Neural cell (in vitro differentiated cells): ENCODE measurements at regions not wholly inside any gene's neighbourhood (a gene's known extent, or its start where the extent isn't known, plus 50 kb on each side); places are given as distances from the start of the nearest gene placed in this dataset.
A peak's percentile ranks its signal among the peaks of the same experiment; 100 is the strongest.

Source experiments
- H2AFZ ChIP-seq: fragments of 200-600, 300-800 bp; sonication (generic), shearing (Covaris generic); 2 replicates; pipeline ENCODE4 v1.6.0; 2014; ENCODE audit warnings: low read depth, mild to moderate bottlenecking, antibody characterized with exemption, low read length, moderate library complexity
- H3F3A ChIP-seq: fragments of 200-600 bp; shearing (Covaris generic); 2 replicates; pipeline ENCODE4 v1.6.1; 2016; ENCODE audit warnings: mild to moderate bottlenecking, moderate library complexity, mixed read lengths, antibody characterized with exemption, low read length; ENCODE audit not compliant: insufficient read depth, poor library complexity, severe bottlenecking
- H3K27ac ChIP-seq: fragments of 200-600, 300-800 bp; sonication (generic), shearing (Covaris generic); 2 replicates; pipeline ENCODE4 v1.5.1; 2014; ENCODE audit warnings: mild to moderate bottlenecking, low read length, moderate library complexity
- H3K27me3 ChIP-seq: fragments of 300-800, 200-600 bp; sonication (generic), shearing (Covaris generic); 2 replicates; pipeline ENCODE4 v1.6.0; 2014; ENCODE audit warnings: mild to moderate bottlenecking, low read depth, low read length, moderate library complexity; ENCODE audit not compliant: insufficient read depth
- H3K36me3 ChIP-seq: fragments of 300-800, 200-600 bp; sonication (generic), shearing (Covaris generic); 2 replicates; pipeline ENCODE4 v1.5.1; 2014; ENCODE audit warnings: mild to moderate bottlenecking, antibody characterized with exemption, low read length, moderate library complexity; ENCODE audit not compliant: insufficient read depth
- H3K4me2 ChIP-seq: fragments of 300-800, 200-600 bp; sonication (generic), shearing (Covaris generic); 2 replicates; pipeline ENCODE4 v1.6.0; 2014; ENCODE audit warnings: mild to moderate bottlenecking, low read length
- H3K4me3 ChIP-seq: fragments of 300-800, 200-600 bp; sonication (generic), shearing (Covaris generic); 2 replicates; pipeline ENCODE4 v1.5.1; 2014; ENCODE audit warnings: mild to moderate bottlenecking, low read length, moderate library complexity
- H3K79me2 ChIP-seq: fragments of 200-600 bp; shearing (Covaris generic); replicated peaks from 2 replicates; pipeline ENCODE4 v1.6.0; 2014; ENCODE audit warnings: mild to moderate bottlenecking, low read length, moderate library complexity; ENCODE audit not compliant: insufficient read depth
- H3K9ac ChIP-seq: fragments of 300-800, 200-600 bp; sonication (generic), shearing (Covaris generic); 2 replicates; pipeline ENCODE4 v1.6.1; 2016; ENCODE audit warnings: mild to moderate bottlenecking, low read length, mixed read lengths
- H3K9me2 ChIP-seq: fragments of 200-600 bp; shearing (Covaris generic); 2 replicates; pipeline ENCODE4 v1.6.1; 2016; ENCODE audit warnings: mild to moderate bottlenecking, low read length, mixed read lengths; ENCODE audit not compliant: insufficient read depth
- H3K9me3 ChIP-seq: fragments of 200-600, 300-800 bp; sonication (generic), shearing (Covaris generic); 2 replicates; pipeline ENCODE4 v1.6.1; 2016; ENCODE audit warnings: mild to moderate bottlenecking, mixed run types, low read length, moderate library complexity, mixed read lengths
- H4K20me1 ChIP-seq: fragments of 200-600 bp; shearing (Covaris generic); 2 replicates; pipeline ENCODE4 v1.6.1; 2016; ENCODE audit warnings: mild to moderate bottlenecking, mixed run types; ENCODE audit not compliant: insufficient read depth
- EP300 ChIP-seq: fragments of 450-650 bp; conservative IDR thresholded peaks from 2 replicates; pipeline ENCODE4 v1.6.1; 2014; ENCODE audit warnings: antibody characterized with exemption, mild to moderate bottlenecking, moderate library complexity; ENCODE audit not compliant: poor library complexity, severe bottlenecking
- EZH2 ChIP-seq: fragments of 200-600, 300-800 bp; shearing (Covaris generic), sonication (generic); IDR thresholded peaks from 2 replicates; pipeline ENCODE4 v1.6.1; 2014; ENCODE audit warnings: antibody characterized with exemption, low read length, borderline replicate concordance, mild to moderate bottlenecking; ENCODE audit not compliant: insufficient read depth, poor library complexity, severe bottlenecking
- MXI1 ChIP-seq: fragments of 450-650 bp; conservative IDR thresholded peaks from 2 replicates; pipeline ENCODE4 v1.6.1; 2014; ENCODE audit warnings: antibody characterized with exemption, mild to moderate bottlenecking; ENCODE audit not compliant: poor library complexity, severe bottlenecking
- POLR2AphosphoS5 ChIP-seq: IDR thresholded peaks from 2 replicates; pipeline ENCODE4 v1.6.1; 2012
- RAD21 ChIP-seq: fragments of 450-650 bp; conservative IDR thresholded peaks from 2 replicates; pipeline ENCODE4 v1.6.1; 2014; ENCODE audit warnings: antibody characterized with exemption, mild to moderate bottlenecking, moderate library complexity
- SMC3 ChIP-seq: fragments of 450-650 bp; conservative IDR thresholded peaks from 2 replicates; pipeline ENCODE4 v1.6.1; 2014; ENCODE audit warnings: antibody characterized with exemption, mild to moderate bottlenecking, moderate library complexity; ENCODE audit not compliant: poor library complexity
- TAF1 ChIP-seq: IDR thresholded peaks from 2 replicates; pipeline ENCODE4 v1.6.1; 2012; ENCODE audit warnings: low read depth
- TF ChIP-seq, protein P1 (sequence below): IDR thresholded peaks from 2 replicates; pipeline ENCODE4 v1.6.1; 2012; ENCODE audit warnings: borderline replicate concordance
- TF ChIP-seq, protein P2 (sequence below): fragments of 450-650 bp; IDR thresholded peaks from 2 replicates; pipeline ENCODE4 v1.5.1; 2014; ENCODE audit warnings: antibody characterized with exemption, mild to moderate bottlenecking, moderate library complexity; ENCODE audit not compliant: poor library complexity, severe bottlenecking

DNA sequence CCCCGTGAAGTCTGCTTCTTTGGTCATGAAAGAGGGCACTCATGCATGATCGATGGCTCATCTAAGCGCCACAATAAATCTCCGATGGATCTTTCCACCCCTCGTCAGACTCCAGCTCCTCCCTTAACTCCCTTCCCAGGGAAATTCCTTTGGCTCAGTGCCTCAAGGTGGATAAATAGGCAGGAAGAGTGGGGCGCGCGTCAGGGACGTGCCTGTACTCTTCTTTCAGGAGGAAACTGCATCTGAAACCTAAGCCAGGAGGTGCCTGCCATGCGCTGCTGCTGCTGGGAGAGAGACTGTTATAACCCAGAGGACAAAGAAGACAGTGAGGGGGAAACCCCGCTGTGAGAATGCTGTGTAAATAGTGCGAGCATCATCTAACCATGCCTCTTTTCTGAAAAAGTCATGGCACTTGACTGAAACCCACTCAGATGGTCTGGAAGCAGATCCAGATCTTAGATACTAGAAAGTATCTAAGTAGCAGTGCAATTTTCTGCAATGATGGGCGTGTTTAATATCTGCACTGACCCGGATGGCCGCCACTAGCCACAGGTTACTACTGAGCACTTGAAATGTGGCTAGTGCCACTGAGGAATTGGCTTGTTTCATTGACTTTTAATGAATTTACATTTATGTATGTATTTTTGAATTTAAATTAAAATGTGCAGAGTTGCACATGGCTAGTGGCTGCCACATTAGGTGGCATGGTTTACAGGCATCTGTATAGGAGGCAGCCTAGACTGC, 120.3 kb upstream of the BASP1 start:
- H3K36me3 ChIP-seq: no peaks in the 10 kb centered on the region
- H3K9me2 ChIP-seq: no peaks in the 10 kb centered on the region
- H3K79me2 ChIP-seq: no peaks in the 10 kb centered on the region
- H3K9me3 ChIP-seq: no peaks in the 10 kb centered on the region
- H3F3A ChIP-seq: no peaks in the 10 kb centered on the region
- TF ChIP-seq TAF1 (no peak), MXI1 (peak; percentile 17)
- TF ChIP-seq, protein P1, sequence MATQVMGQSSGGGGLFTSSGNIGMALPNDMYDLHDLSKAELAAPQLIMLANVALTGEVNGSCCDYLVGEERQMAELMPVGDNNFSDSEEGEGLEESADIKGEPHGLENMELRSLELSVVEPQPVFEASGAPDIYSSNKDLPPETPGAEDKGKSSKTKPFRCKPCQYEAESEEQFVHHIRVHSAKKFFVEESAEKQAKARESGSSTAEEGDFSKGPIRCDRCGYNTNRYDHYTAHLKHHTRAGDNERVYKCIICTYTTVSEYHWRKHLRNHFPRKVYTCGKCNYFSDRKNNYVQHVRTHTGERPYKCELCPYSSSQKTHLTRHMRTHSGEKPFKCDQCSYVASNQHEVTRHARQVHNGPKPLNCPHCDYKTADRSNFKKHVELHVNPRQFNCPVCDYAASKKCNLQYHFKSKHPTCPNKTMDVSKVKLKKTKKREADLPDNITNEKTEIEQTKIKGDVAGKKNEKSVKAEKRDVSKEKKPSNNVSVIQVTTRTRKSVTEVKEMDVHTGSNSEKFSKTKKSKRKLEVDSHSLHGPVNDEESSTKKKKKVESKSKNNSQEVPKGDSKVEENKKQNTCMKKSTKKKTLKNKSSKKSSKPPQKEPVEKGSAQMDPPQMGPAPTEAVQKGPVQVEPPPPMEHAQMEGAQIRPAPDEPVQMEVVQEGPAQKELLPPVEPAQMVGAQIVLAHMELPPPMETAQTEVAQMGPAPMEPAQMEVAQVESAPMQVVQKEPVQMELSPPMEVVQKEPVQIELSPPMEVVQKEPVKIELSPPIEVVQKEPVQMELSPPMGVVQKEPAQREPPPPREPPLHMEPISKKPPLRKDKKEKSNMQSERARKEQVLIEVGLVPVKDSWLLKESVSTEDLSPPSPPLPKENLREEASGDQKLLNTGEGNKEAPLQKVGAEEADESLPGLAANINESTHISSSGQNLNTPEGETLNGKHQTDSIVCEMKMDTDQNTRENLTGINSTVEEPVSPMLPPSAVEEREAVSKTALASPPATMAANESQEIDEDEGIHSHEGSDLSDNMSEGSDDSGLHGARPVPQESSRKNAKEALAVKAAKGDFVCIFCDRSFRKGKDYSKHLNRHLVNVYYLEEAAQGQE: peak; percentile 45
- H3K9ac ChIP-seq: no peak overlapping the region
- no peak overlapping the region for H3K4me2 ChIP-seq
- peak overlapping the region; percentile 21 for H3K4me3 ChIP-seq
- no peaks in the 10 kb centered on the region for H3K27me3 ChIP-seq
- H2AFZ ChIP-seq: peak overlapping the region; percentile 27
- H3K27ac ChIP-seq: peak overlapping the region; percentile 12
- H4K20me1 ChIP-seq: no peaks in the 10 kb centered on the region

DNA sequence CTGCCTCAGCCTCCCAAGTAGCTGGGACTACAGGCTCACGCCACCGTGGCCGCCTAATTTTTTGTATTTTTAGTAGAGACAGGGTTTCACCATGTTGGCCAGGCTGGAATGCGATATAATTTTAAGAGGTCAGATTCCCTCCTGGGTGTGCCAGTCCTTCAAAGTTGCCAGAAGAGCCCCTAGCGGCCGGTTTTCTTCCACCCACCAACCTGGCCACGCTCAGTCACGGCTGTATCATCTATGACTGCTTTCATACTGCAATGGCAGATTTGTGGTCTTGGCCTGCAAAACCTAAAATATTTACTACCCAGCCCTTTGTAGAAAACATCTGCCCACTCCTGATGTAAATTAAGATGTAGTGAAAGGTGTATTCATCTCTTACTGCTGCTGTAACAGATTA, 117.5 kb upstream of the BASP1 start:
- Histone ChIP-seq H3F3A (no peaks in the 10 kb centered on the region), H3K27ac (no peak overlapping the region), H2AFZ (no peak overlapping the region), H3K36me3 (no peaks in the 10 kb centered on the region), H3K79me2 (no peaks in the 10 kb centered on the region), H3K4me2 (no peak overlapping the region), H3K27me3 (no peaks in the 10 kb centered on the region), H3K9ac (no peak overlapping the region), H3K9me2 (no peaks in the 10 kb centered on the region), H4K20me1 (no peaks in the 10 kb centered on the region), H3K9me3 (no peaks in the 10 kb centered on the region), H3K4me3 (no peak overlapping the region)
- TF ChIP-seq TAF1 (no peak), EP300 (no peak), POLR2AphosphoS5 (no peak), RAD21 (no peak), SMC3 (no peak), MXI1 (no peak), EZH2 (no peak)
- TF ChIP-seq, protein P2, sequence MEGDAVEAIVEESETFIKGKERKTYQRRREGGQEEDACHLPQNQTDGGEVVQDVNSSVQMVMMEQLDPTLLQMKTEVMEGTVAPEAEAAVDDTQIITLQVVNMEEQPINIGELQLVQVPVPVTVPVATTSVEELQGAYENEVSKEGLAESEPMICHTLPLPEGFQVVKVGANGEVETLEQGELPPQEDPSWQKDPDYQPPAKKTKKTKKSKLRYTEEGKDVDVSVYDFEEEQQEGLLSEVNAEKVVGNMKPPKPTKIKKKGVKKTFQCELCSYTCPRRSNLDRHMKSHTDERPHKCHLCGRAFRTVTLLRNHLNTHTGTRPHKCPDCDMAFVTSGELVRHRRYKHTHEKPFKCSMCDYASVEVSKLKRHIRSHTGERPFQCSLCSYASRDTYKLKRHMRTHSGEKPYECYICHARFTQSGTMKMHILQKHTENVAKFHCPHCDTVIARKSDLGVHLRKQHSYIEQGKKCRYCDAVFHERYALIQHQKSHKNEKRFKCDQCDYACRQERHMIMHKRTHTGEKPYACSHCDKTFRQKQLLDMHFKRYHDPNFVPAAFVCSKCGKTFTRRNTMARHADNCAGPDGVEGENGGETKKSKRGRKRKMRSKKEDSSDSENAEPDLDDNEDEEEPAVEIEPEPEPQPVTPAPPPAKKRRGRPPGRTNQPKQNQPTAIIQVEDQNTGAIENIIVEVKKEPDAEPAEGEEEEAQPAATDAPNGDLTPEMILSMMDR: no peak
- TF ChIP-seq, protein P1: no peak
